ENCODE measurements at regions not wholly inside any gene's neighbourhood (a gene's known extent, or its start where the extent isn't known, plus 50 kb on each side); places are given as distances from the start of the nearest gene placed in this dataset.

GRCh38 chr13:73776151-73776785, 357.9 kb downstream of the KLF12 start:
- Mint-ChIP-seq H3K27ac (no peak overlapping the region), H3K36me3 (peaks cover 35 to 48% of the 10 kb centered on the region in 2 donors), H3K9me3 (peaks cover 16 to 34% of the 10 kb centered on the region in 2 donors)
- DNase-seq (ENCODE audit: low spot score in 2 of 2), result no peak
- no peak for ATAC-seq

GRCh38 chr13:73773168-73773549, 361.0 kb downstream of the KLF12 start:
- H3K27ac Mint-ChIP-seq, result peak overlapping the region in 1 of 2 donors; percentile 59
- H3K9me3 Mint-ChIP-seq, result peaks cover 25 to 31% of the 10 kb centered on the region in 2 donors
- peaks cover 30 to 34% of the 10 kb centered on the region in 2 donors for H3K36me3 Mint-ChIP-seq
- ATAC-seq, result no peak
- DNase-seq (ENCODE audit: low spot score in 2 of 2), result no peak

GRCh38 chr13:73772449-73773167, 361.6 kb downstream of the KLF12 start:
- Mint-ChIP-seq H3K9me3 (peaks cover 25 to 31% of the 10 kb centered on the region in 2 donors), H3K27ac (no peak overlapping the region), H3K36me3 (peaks cover 30 to 34% of the 10 kb centered on the region in 2 donors)
- ATAC-seq (no peak), DNase-seq (ENCODE audit: low spot score in 2 of 2) (no peak)

GRCh38 chr13:73767747-73768315, 366.4 kb downstream of the KLF12 start:
- Mint-ChIP-seq H3K9me3 (peaks cover 15 to 16% of the 10 kb centered on the region in 2 donors), H3K36me3 (peaks cover 16 to 20% of the 10 kb centered on the region in 2 donors), H3K27ac (peak overlapping the region; percentile 33 to 96)
- ATAC-seq (no peak), DNase-seq (ENCODE audit: low spot score in 2 of 2) (peak in 1 of 2 donors; percentile 22)

GRCh38 chr13:73767191-73767741, 366.9 kb downstream of the KLF12 start:
- Mint-ChIP-seq H3K36me3 (peaks cover 12 to 15% of the 10 kb centered on the region in 2 donors), H3K9me3 (peaks cover 10 to 11% of the 10 kb centered on the region in 2 donors), H3K27ac (peak overlapping the region in 1 of 2 donors; percentile 96)
- ATAC-seq (peak in 1 of 2 donors; percentile 12), DNase-seq (ENCODE audit: low spot score in 2 of 2) (no peak)

GRCh38 chr13:73765651-73766384, 368.4 kb downstream of the KLF12 start:
- ATAC-seq (peak; percentile 91 to 92), DNase-seq (ENCODE audit: low spot score in 2 of 2) (peak; percentile 65 to 78)
- peak overlapping the region; percentile 96 for H3K27ac Mint-ChIP-seq
- peaks cover 4 to 5% of the 10 kb centered on the region in 2 donors for H3K9me3 Mint-ChIP-seq
- H3K36me3 Mint-ChIP-seq, result peaks cover 10 to 18% of the 10 kb centered on the region in 2 donors

GRCh38 chr13:73759434-73759833, 374.8 kb downstream of the KLF12 start:
- Mint-ChIP-seq H3K36me3 (peaks cover 6 to 9% of the 10 kb centered on the region in 2 donors), H3K27ac (no peak overlapping the region), H3K9me3 (no peaks in the 10 kb centered on the region)
- ATAC-seq (no peak), DNase-seq (ENCODE audit: low spot score in 2 of 2) (no peak)

GRCh38 chr13:73757481-73758233, 376.5 kb downstream of the KLF12 start:
- peaks cover 6 to 7% of the 10 kb centered on the region in 2 donors for H3K36me3 Mint-ChIP-seq
- DNase-seq (ENCODE audit: low spot score in 2 of 2) (no peak), ATAC-seq (peak in 1 of 2 donors; percentile 55)
- no peak overlapping the region for H3K27ac Mint-ChIP-seq
- H3K9me3 Mint-ChIP-seq, result no peaks in the 10 kb centered on the region

- no peaks in the 10 kb centered on the region for H3K9me3 Mint-ChIP-seq
- no peak overlapping the region for H3K27ac Mint-ChIP-seq
- peak in 1 of 2 donors; percentile 46 for DNase-seq (ENCODE audit: low spot score in 2 of 2)
- H3K36me3 Mint-ChIP-seq, result peaks cover 0 to 7% of the 10 kb centered on the region in 2 donors
- no peak for ATAC-seq
These were observed 379.4 kb downstream of the KLF12 start for GRCh38 chr13:73754727-73755292.

- DNase-seq (ENCODE audit: low spot score in 2 of 2) (no peak), ATAC-seq (no peak)
- Mint-ChIP-seq H3K36me3 (peaks cover 0 to 7% of the 10 kb centered on the region in 2 donors), H3K27ac (no peak overlapping the region), H3K9me3 (no peaks in the 10 kb centered on the region)
These were observed 380.0 kb downstream of the KLF12 start for GRCh38 chr13:73754241-73754640.

GRCh38 chr13:73751290-73751689, 382.9 kb downstream of the KLF12 start:
- H3K36me3 Mint-ChIP-seq, result peaks cover 9 to 13% of the 10 kb centered on the region in 2 donors
- no peak overlapping the region for H3K27ac Mint-ChIP-seq
- no peak for ATAC-seq
- H3K9me3 Mint-ChIP-seq, result no peaks in the 10 kb centered on the region
- DNase-seq (ENCODE audit: low spot score in 2 of 2), result no peak

GRCh38 chr13:73748404-73748803, 385.8 kb downstream of the KLF12 start:
- ATAC-seq, result no peak
- Mint-ChIP-seq H3K36me3 (peaks cover 9 to 13% of the 10 kb centered on the region in 2 donors), H3K9me3 (no peaks in the 10 kb centered on the region)

GRCh38 chr13:73745190-73745589, 389.0 kb downstream of the KLF12 start:
- DNase-seq (ENCODE audit: low spot score in 2 of 2), result no peak
- no peak overlapping the region for H3K27ac Mint-ChIP-seq
- no peak for ATAC-seq
- H3K9me3 Mint-ChIP-seq, result no peaks in the 10 kb centered on the region
- H3K36me3 Mint-ChIP-seq, result peaks cover 8 to 9% of the 10 kb centered on the region in 2 donors

More at GRCh38 chr13:73748404-73748803, 385.8 kb downstream of the KLF12 start:
- DNase-seq (ENCODE audit: low spot score in 2 of 2), result no peak
- H3K27ac Mint-ChIP-seq, result no peak overlapping the region

GRCh38 chr13:73742982-73743381, 391.2 kb downstream of the KLF12 start:
- H3K27ac Mint-ChIP-seq, result no peak overlapping the region
- no peak for ATAC-seq
- H3K36me3 Mint-ChIP-seq, result no peaks in the 10 kb centered on the region
- no peak for DNase-seq (ENCODE audit: low spot score in 2 of 2)
- no peaks in the 10 kb centered on the region for H3K9me3 Mint-ChIP-seq

GRCh38 chr13:73741742-73742141, 392.5 kb downstream of the KLF12 start:
- Mint-ChIP-seq H3K27ac (no peak overlapping the region), H3K9me3 (no peaks in the 10 kb centered on the region), H3K36me3 (no peaks in the 10 kb centered on the region)
- no peak for ATAC-seq
- DNase-seq (ENCODE audit: low spot score in 2 of 2), result no peak

- DNase-seq (ENCODE audit: low spot score in 2 of 2) (no peak), ATAC-seq (no peak)
- Mint-ChIP-seq H3K9me3 (no peaks in the 10 kb centered on the region), H3K36me3 (no peaks in the 10 kb centered on the region), H3K27ac (no peak overlapping the region)
These were observed 393.1 kb downstream of the KLF12 start for GRCh38 chr13:73741111-73741510.

Measured in activated naive CD4-positive, alpha-beta T cell treated with anti-CD3 and anti-CD28 coated beads, Interleukin-2, amount 50 U/mL, for 72 hours (primary cell).